Left colon (tissue), 2 donors: ENCODE measurements at regions not wholly inside any gene's neighbourhood (a gene's known extent, or its start where the extent isn't known, plus 50 kb on each side); places are given as distances from the start of the nearest gene placed in this dataset.

Experiments used
- ATAC-seq: fragments of 200-7000 bp; cut with Tn5 transposase; one replicate; pipeline ENCODE4 v1.9.1; 2020; ENCODE audit warnings: mild to moderate bottlenecking, moderate library complexity
- DNase-seq, 2 donors: peaks; one replicate each; pipeline ENCODE4 v3.0.0-alpha.2; 2020
- intact Hi-C, 2 donors: fragments of 100-400 bp; cut with DNase I in 1 of 2; cut with micrococcal nuclease in 1 of 2; formaldehyde crosslinking; loops; one replicate each; pipeline versions ENCODE4 v1.11.2 to v1.14.0; 2022; cut with DNase I, micrococcal nuclease
- donor health status: DM: no; HTN: no; CAD: no.
- donor health status: DM: yes; HTN: yes; CAD: no.

DNA sequence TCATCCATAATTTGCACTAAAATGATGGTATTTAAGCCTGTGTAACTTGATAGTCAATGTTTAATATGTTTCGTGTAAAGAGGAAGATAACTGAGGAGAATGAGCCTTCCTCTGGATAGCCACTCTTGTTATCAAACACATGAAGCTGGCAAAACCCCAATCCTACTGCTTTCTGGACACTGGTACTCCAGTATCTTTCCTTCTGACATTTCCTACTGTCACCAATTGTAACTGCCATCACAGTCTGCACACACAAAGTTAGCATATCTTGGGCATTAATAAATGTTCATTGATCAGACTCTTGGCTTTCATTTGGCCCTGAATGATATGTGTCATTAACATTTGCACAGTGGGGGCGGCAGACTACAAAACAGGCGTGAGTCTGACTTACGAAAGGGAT, 419.1 kb downstream of the TMA16 start:
- no peak for ATAC-seq
- intact Hi-C loops = no loop called here
- DNase-seq = no peak

DNA sequence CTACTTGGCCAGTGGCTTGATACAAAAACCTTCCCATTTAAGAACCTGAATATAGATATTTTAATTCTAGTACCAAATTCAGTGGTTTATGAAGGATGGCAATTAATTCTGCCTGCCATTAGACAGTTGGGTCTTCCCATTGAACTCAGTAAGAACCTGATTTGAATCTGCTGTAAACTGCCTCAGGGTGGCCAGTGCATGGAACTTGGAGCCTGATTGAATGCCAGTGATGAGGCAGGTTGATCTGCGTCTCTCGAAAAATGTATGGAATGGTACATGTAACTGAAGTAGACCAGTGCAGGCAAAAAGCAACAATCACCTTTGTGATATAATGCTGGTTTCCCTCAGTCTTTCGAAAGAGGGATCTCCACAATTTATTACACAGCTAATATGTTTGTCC, 421.4 kb downstream of the TMA16 start:
- intact Hi-C loops = no loop called here
- DNase-seq = no peak
- ATAC-seq = no peak

DNA sequence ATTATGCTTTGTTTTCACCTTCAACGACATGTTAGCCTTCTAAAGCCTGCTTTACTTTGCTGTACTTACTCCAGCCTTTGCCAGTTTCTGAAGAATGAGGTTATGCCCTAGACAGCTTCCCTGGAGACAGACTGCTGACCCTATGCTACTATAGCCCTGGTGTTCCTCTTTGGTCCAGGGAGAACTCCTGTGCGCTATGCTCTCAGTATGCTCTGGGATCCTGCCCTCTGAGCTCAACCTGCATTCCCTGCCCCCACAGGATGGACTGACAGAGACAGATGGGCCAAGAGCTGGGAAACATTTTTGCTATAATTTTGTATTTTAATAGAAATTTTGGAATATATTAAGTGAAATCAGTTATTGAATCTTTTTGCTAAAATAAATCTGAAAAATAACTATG, 425.9 kb downstream of the TMA16 start:
- DNase-seq = no peak
- intact Hi-C loops = no loop called here
- no peak for ATAC-seq

DNA sequence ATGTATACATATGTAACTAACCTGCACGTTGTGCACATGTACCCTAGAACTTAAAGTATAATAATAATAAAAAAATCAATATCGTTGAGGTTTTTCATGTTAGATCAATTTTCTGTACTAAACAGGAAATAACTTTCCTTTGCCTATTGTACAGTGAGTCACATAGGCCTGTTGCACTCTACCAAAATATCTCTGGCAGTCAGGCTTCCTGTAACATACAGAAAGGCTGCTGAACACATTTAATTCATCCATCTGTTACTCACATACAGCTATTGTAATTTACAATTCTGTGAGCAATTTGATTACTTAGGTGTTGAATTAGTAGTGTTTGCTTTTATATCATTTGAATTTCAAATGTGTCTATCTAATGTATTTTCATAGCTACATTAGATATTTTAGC, 427.8 kb downstream of the TMA16 start:
- no peak for DNase-seq
- intact Hi-C loops = no loop called here
- ATAC-seq = no peak

DNA sequence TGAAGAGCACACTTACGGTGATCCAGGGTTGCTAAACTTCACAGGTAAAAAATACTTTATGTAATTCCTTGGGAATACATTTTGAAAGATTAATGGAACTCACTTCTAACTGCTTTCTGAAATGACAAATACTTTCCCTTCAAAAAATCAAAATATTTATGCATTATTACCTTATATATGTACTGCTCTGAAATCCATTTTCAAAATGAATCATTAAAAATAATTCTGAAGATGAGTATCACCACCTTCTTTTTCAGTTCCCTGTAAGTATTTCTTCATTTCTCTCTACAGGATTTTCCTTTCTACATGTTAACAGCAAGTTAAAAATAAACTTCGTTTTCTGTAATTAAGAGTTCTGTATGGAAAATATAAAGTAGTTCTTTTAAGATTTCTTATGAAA, 428.6 kb downstream of the TMA16 start:
- ATAC-seq (no peak), DNase-seq (no peak)
- intact Hi-C loops = no loop called here

DNA sequence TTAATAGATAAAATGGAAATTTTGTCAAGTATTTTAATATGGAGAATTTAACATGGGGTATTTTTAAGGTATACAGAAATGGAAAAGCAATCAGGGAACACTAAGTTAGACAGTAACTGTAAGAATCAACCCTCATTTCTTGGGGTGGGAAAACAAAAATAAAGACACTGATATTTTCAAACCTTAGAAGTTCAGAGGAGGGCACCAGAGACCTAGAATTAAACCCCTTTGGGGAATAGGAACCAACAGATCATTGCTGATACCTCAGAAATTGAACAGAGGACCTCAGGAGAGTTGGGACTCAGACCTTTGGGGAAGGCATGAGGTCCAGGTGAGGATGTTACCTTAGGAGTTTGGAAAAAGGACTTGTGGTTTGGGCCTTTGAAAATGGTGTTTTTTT, 435.6 kb downstream of the TMA16 start:
- ATAC-seq = no peak

DNA sequence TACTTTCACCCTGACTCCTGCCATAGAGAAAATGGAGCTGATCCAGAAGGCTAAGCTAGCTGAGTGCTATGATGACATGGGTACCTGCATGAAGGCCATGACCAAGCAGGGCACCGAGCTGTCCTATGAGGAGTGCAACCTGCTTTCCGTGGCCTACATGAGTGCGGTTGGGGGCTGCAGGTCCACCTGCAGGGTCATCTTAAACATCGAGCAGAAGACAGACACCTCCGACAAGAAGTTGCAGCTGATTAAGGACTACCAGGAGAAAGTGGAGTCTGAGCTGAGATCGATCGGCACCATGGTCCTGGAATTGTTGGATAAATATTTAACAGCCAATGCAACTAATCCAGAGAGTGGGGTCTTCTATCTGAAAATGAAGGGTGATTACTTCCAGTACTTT, 438.0 kb downstream of the TMA16 start:
- DNase-seq (no peak), ATAC-seq (no peak)
- intact Hi-C loops = no loop called here

More for the DNA sequence above, 435.6 kb downstream of the TMA16 start:
- intact Hi-C loops = no loop called here
- DNase-seq = no peak

DNA sequence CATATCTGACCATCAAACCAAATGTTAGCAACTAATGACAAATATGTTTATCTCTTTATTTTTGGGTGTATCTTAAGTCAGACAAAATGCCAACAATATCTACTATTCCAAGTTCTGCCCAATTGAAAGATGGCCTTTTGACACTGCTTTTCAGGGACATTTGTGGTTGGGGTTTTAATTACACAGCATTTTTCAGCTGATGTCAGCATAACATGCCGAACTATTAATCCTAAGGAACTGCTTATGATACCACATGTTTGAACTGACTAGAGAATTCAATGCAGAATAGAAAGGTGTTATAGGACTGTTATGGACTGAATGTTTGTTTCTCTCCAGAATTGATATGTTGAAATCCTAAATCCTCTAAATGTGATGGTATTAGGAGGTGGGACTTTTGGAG, 445.1 kb downstream of the TMA16 start:
- intact Hi-C loops = no loop called here
- DNase-seq (no peak), ATAC-seq (no peak)

DNA sequence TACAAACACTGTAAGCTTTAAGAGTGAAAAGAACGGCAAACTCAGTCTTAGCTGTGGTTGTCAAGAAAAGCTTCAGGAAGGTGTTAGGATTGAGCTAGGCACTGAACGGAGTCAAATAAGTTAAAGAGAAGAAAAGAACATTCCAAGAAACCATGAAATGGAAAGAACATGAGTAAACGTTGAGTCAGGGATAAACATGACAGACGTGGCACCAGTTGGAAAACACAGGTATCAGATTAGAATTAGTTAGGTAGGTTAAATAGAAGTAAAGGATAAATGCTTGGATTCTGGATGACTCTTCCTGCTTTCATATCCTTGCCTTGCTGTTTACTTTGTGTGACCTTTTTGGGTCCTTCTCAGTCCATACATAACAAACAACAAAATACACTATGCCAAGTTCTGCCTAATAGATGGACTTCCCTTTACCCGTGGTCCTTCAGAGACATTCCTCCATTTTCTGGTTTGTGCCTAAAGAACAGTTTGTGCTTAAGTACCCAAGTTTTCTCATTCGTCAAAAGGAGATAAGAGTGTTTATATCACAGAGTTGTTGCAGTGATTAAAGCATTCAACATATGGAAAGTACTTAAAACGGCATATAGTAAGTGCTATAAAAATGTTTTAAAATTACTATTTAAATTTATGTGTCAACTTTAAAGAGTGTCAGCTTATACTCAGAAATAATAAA, 446.9 kb downstream of the TMA16 start:
- DNase-seq = no peak
- no peak for ATAC-seq
- intact Hi-C loops = no loop called here

DNA sequence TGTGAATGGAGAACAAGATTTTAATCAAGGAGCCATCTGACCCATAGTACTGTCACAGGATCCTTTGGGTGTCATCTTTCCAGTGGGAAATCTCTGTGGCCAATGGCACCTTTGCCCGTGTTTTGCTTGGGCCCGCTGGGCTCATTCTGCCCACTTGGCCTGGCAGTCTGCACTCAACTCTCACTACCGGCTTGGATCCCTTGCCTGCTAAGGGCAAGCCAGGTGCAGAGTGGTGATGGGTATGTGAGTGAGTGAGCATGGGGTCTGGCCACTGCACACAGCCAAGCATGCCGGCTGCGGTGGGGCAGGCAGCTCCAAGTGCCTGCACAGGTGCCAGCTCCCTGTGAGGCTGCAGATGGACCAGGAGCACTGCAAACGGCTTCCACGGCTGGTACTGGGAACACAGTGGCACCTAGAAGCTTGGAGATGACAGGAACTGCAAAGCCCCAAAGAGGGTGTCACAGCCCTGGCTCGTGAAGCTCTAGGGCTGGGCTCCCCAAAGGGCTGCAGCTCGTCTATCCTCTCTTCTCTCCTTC, 454.5 kb downstream of the TMA16 start:
- DNase-seq (no peak), ATAC-seq (no peak)
- intact Hi-C loops = no loop called here

DNA sequence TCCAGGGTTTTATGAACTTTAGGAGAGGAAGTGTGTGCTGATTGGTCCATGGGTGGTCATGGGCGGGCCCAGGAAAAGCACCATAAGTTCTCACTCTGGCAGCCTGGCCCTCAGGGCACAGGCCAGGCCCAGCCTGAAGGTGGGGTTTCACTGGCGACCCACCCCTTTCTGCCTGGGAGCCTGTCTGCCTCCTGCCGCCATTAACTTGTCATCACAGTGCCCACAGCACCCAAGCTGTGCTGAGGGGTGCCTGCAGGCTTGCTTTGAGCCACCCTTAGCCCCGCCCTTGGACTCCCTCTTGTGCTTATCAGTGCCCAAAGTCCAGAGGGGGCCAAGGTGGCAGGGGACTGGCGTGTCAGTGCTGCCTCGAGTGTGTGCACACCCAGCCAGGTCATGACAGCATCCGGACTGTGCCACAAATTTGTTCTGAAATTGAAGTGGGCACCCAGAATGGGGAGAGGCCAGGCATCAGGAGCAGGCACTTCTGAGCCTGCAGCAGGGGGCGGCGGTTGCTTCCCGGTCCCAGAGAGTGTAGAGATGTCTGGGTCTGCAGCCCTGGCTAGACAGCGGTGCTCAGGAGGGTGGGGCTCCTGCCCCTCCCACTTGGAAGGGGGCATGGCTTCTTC, 455.6 kb downstream of the TMA16 start:
- intact Hi-C loops = no loop called here
- DNase-seq (peak in 1 of 2 donors; percentile 2), ATAC-seq (no peak)

DNA sequence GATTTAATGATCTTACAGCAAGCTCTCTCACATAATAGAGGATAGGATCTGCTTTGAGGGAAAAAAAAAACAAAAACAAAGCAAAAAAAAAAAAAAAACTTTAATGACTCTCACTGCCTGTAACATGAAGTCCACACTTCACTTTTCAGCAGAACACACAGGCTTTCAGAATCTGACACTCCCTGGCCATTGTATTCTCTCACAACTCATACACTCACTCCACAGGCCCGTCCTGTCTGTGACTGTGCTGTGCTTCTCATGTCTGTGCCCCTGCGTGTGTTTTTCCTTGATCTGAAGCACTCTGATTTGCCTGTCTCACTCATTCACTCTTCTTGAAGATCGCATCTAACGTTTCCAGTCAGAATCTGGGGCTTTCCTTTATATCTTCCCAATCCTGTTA, 460.8 kb downstream of the TMA16 start:
- DNase-seq (no peak), ATAC-seq (no peak)
- intact Hi-C loops = no loop called here

DNA sequence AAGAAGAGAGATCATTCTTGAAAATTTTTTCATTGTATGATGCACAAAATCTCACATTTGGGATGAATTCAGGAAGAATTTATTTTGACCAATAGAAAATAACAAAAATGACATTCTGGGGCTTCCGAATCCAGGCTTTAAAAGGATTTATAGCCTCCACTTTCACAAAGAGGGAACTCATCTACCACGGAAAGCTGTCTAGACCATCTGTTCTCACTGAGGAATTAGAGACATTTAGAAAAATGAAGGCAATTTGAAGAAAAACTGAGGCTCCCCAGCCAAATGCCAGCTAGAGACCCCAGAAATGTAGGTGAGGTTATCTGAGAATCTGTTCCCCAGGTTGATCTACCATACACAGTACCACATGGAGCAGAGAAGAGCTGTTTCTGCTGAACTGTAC, 464.3 kb downstream of the TMA16 start:
- no peak for DNase-seq
- ATAC-seq = no peak
- intact Hi-C loops = no loop called here

DNA sequence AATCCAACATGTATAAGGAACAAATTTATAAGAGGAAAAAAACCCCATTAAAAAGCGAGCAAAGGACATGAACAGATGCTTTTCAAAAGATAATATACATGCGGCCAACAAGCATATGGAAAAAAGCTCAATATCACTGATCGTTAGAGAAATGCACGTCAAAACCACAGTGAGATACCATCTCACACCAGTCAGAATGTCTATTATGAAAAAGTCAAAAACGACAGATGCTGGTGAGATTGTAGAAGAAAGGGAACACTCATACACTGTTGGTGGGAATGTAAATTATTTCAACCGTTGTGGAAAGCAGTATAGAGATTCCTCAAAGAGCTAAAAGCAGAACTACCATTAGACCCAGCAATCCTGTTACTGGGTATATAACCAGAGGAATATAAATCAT, 465.4 kb downstream of the TMA16 start:
- intact Hi-C loops = no loop called here
- DNase-seq (no peak), ATAC-seq (no peak)

DNA sequence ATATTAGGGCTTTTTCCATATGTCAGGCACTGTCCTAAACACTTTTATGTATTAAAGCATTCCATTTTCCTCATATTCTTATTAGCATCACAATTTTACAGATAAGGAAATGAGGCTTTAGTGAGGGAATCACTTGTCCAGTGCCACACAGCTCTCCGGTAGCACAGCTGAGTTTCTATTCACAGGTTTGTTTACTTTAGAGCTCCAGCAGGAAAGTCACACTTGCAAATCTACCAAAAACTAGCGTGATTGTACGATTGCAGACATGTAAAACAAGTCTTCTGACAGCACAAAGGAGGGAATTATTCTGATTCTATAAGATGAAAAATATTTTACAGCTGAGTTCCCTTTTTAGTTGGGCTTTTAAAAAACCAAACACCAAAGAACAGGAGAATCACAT, 472.1 kb downstream of the TMA16 start:
- DNase-seq (no peak), ATAC-seq (no peak)
- intact Hi-C loops = no loop called here

DNA sequence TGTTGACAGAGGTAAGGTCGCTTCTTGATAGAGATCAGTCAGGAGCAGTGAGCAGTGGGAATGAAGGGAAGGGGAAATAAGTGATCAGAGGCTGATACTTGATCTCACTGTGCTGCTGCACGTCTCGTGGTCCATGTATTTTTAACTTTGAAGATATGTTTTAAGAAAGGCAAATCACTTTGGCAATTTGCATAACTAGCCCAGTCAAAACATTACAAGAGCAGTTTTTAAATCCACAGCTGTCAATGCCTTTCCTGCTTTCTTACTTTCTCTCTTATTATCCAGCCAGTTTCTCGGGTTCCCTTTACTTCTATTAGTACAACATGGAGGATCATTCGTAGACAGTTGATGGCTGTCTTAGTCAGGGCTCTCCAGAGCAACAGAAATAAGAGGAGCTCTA, 472.8 kb downstream of the TMA16 start:
- intact Hi-C loops = no loop called here
- DNase-seq = no peak
- ATAC-seq = no peak

DNA sequence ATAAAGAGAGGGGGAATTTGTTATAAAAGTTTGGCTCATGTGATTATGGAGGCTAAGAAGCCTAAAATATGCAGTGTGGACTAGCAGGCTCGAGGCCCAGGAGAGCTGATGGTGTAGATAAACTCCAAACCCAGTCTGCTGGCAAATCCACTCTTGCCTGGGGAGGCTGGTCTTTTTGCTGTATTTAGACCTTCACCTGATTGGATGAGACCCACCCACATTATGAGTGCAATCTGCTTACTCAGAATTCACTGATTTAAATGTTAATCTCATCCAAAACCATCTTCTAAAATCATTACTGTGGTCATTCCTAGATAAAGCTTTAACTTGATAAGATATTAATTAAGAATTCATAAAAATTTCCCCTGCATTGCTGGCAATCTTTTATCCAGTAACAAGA, 473.2 kb downstream of the TMA16 start:
- intact Hi-C loops = no loop called here
- no peak for ATAC-seq

DNA sequence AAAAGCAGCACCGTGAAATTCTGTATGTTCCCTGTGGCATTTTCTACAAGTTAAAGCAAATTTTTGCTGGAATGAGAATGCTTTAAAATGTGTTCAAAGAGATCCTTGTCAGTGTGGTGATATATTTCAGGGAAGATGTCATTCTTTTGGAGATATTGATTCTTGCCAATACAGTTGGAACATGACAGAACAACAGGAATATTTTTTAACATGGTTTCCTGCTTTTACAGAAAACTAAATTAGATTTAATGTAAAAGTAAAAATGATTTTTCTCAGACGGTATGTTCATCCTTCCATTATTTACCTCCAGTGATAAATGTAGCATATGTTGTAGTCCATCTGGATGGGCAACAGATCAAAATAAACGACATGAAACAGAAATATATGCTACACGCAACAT, 474.8 kb downstream of the TMA16 start:
- no peak for DNase-seq
- intact Hi-C loops = no loop called here
- ATAC-seq = no peak

More for the DNA sequence above, 473.2 kb downstream of the TMA16 start:
- DNase-seq = no peak

DNA sequence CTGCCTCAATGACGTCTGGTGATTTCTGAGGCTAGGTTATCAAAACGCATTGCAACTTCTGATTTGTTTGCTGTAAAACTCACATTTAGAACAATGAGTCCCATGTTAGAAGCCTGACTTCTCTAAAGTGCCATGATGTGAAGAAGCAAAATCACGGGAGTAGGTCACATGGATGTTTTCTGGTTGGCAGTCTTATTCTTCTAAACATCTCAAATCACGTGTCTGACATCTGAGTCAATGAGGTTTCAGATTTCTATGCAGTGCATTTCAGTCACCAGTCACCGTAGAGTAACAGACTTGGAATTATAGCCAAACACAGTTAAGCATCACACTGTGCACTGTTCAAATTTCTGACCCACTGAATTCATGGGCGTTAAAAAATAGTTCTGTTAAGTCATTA, 482.1 kb downstream of the TMA16 start:
- no peak for ATAC-seq
- intact Hi-C loops = no loop called here

DNA sequence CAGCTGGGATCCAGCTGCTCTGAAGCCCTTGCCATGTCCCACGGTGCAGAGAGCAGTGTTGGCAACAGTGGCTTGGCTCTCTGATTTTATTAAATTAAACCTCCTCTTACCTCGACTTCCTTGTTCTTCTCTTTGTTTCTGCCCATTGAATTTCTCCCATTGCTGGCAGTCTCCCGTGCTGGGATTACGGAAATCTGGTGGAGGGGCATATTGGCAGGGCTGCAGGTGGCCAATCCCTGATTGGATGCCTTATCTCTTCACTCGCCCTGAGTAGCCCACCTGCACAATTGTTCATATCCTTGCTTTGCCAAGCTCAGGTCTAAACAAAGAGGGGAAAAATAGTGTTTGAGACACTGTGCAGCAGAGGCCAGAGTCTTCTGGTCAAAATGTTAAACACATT, 493.9 kb downstream of the TMA16 start:
- DNase-seq (no peak), ATAC-seq (no peak)
- intact Hi-C loops = loop anchor here in 1 of 2 donors (10.0 kb wide), 1 partner anchor 374 kb away; no protein-coding TSS in a partner anchor

More for the DNA sequence above, 482.1 kb downstream of the TMA16 start:
- DNase-seq = no peak

DNA sequence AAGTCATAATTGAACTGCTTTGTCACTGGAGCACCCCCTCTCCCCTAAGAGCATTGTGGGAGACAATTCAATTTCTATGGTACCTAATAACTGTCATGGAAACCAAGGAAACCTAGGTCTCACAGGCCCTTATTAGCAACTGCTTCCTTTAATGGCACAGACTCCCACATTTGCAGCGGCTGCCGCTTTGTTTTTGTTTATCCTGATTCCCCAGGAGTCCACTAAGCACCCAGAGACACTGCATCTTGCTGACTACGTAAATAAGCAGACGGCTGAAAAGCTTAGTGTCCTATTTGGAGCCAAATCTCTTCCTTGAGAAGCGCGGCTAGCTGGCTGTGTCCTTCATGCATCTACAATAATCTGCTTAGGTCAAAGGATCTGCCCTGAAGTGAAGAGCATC, 494.4 kb downstream of the TMA16 start:
- ATAC-seq (no peak), DNase-seq (no peak)
- intact Hi-C loops = loop anchor here in 1 of 2 donors (10.0 kb wide), 1 partner anchor 374 kb away; no protein-coding TSS in a partner anchor
